ENCODE measurements at regions not wholly inside any gene's neighbourhood (a gene's known extent, or its start where the extent isn't known, plus 50 kb on each side); places are given as distances from the start of the nearest gene placed in this dataset.

GRCh38 chr2:155675920-155676319 is 656.6 kb downstream of the NR4A2 start:
- Histone ChIP-seq H2BK15ac (ENCODE audit: low read length) (no peak overlapping the region), H3K4me3 (ENCODE audit: low read length in 2 of 2) (no peak overlapping the region), H3K4ac (ENCODE audit: low read length) (no peak overlapping the region), H4K8ac (ENCODE audit: low read depth, low read length) (no peak overlapping the region), H4K91ac (ENCODE audit: low read depth, low read length, poor library complexity) (no peak overlapping the region), H3K14ac (ENCODE audit: low read length) (no peak overlapping the region), H3K27ac (replicated peaks; ENCODE audit: low read length) (no peak overlapping the region), H3K18ac (ENCODE audit: low read length) (no peak overlapping the region), H2AK5ac (ENCODE audit: low read depth, low read length) (no peak overlapping the region), H3K23ac (ENCODE audit: low read depth, low read length, poor library complexity) (no peak overlapping the region), H3K36me3 (replicated peaks in 1 of 2; ENCODE audit: control insufficient read depth in 2 of 2, insufficient read depth in 2 of 2, low read length in 2 of 2) (no peaks in the 10 kb centered on the region), H2BK12ac (ENCODE audit: low read length) (no peak overlapping the region), H3K79me1 (ENCODE audit: low read depth, low read length) (no peaks in the 10 kb centered on the region), H2AFZ (ENCODE audit: low read length) (no peak overlapping the region), H3K9me3 (replicated peaks in 1 of 2; ENCODE audit: control insufficient read depth in 2 of 2, insufficient read depth in 1 of 2, low read depth in 1 of 2, low read length in 2 of 2) (no peaks in the 10 kb centered on the region), H3K27me3 (ENCODE audit: control insufficient read depth in 3 of 3, insufficient read depth in 3 of 3, low read depth in 1 of 3, low read length in 3 of 3) (no peaks in the 10 kb centered on the region), H3K9ac (ENCODE audit: low read depth, low read length, poor library complexity) (no peak overlapping the region), H3K4me1 (ENCODE audit: control insufficient read depth in 2 of 2, insufficient read depth in 1 of 2, low read depth in 1 of 2, low read length in 2 of 2) (no peaks in the 10 kb centered on the region), H2BK5ac (ENCODE audit: low read length) (no peak overlapping the region), H3K4me2 (ENCODE audit: insufficient read depth, low read length, poor library complexity, severe bottlenecking) (no peak overlapping the region), H2BK120ac (ENCODE audit: low read depth, low read length) (no peak overlapping the region)
- no peak for DNase-seq (ENCODE audit: low spot score)
- WGBS, 2 donors (ENCODE audit: extremely low coverage in 2 of 2, insufficient read length in 2 of 2, insufficient replicate concordance in 1 of 2) = no CpG with 5 or more reads among the region's 2 CpGs

- DNase-seq (ENCODE audit: low spot score) = no peak
- H3K27me3 ChIP-seq (ENCODE audit: control insufficient read depth in 3 of 3, insufficient read depth in 3 of 3, low read depth in 1 of 3, low read length in 3 of 3) = no peaks in the 10 kb centered on the region
- H2AK5ac ChIP-seq (ENCODE audit: low read depth, low read length) = no peak overlapping the region
- no peak overlapping the region for H3K18ac ChIP-seq (ENCODE audit: low read length)
- no peak overlapping the region for H2AFZ ChIP-seq (ENCODE audit: low read length)
- no peak overlapping the region for H3K23ac ChIP-seq (ENCODE audit: low read depth, low read length, poor library complexity)
- no peak overlapping the region for H2BK15ac ChIP-seq (ENCODE audit: low read length)
- no peaks in the 10 kb centered on the region for H3K9me3 ChIP-seq (replicated peaks in 1 of 2; ENCODE audit: control insufficient read depth in 2 of 2, insufficient read depth in 1 of 2, low read depth in 1 of 2, low read length in 2 of 2)
- no peak overlapping the region for H4K8ac ChIP-seq (ENCODE audit: low read depth, low read length)
- no peak overlapping the region for H2BK12ac ChIP-seq (ENCODE audit: low read length)
- no peaks in the 10 kb centered on the region for H3K79me1 ChIP-seq (ENCODE audit: low read depth, low read length)
- H3K4ac ChIP-seq (ENCODE audit: low read length) = no peak overlapping the region
- H3K36me3 ChIP-seq (replicated peaks in 1 of 2; ENCODE audit: control insufficient read depth in 2 of 2, insufficient read depth in 2 of 2, low read length in 2 of 2) = no peaks in the 10 kb centered on the region
- H2BK5ac ChIP-seq (ENCODE audit: low read length) = no peak overlapping the region
- H2BK120ac ChIP-seq (ENCODE audit: low read depth, low read length) = no peak overlapping the region
- H3K14ac ChIP-seq (ENCODE audit: low read length) = no peak overlapping the region
- no peak overlapping the region for H3K4me2 ChIP-seq (ENCODE audit: insufficient read depth, low read length, poor library complexity, severe bottlenecking)
- no peaks in the 10 kb centered on the region for H3K4me1 ChIP-seq (ENCODE audit: control insufficient read depth in 2 of 2, insufficient read depth in 1 of 2, low read depth in 1 of 2, low read length in 2 of 2)
- WGBS, 2 donors (ENCODE audit: extremely low coverage in 2 of 2, insufficient read length in 2 of 2, insufficient replicate concordance in 1 of 2) = no CpG with 5 or more reads among the region's 5 CpGs
- H3K4me3 ChIP-seq (ENCODE audit: low read length in 2 of 2) = no peak overlapping the region
- no peak overlapping the region for H3K27ac ChIP-seq (replicated peaks; ENCODE audit: low read length)
- H3K9ac ChIP-seq (ENCODE audit: low read depth, low read length, poor library complexity) = no peak overlapping the region
- H4K91ac ChIP-seq (ENCODE audit: low read depth, low read length, poor library complexity) = no peak overlapping the region
Observed at GRCh38 chr2:155665704-155666103, 666.8 kb downstream of the NR4A2 start.

DNA sequence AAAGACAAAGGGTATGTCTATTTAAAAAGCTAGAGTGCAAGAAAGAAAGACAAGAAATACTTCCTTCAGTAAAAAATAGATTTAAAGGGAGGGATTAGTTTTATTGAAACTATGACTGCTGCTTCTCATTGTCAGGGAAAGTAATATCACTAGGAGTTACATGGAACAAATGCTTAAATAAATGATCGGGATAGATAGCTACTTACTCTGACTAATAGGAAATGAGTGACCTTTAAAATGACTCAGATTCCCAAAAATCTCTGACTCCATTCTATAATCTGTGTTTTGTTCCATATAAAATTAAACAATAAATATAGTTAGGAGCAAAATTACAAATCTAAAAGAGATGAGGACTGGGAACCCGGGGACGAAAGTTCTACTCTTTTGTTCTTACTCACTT is 669.3 kb downstream of the NR4A2 start:
- no peak overlapping the region for H3K4me3 ChIP-seq (ENCODE audit: low read length in 2 of 2)
- H3K18ac ChIP-seq (ENCODE audit: low read length) = no peak overlapping the region
- H3K36me3 ChIP-seq (replicated peaks in 1 of 2; ENCODE audit: control insufficient read depth in 2 of 2, insufficient read depth in 2 of 2, low read length in 2 of 2) = no peaks in the 10 kb centered on the region
- H3K4ac ChIP-seq (ENCODE audit: low read length) = no peak overlapping the region
- H3K14ac ChIP-seq (ENCODE audit: low read length) = no peak overlapping the region
- no peak overlapping the region for H4K8ac ChIP-seq (ENCODE audit: low read depth, low read length)
- no peak overlapping the region for H4K91ac ChIP-seq (ENCODE audit: low read depth, low read length, poor library complexity)
- no peak overlapping the region for H3K9ac ChIP-seq (ENCODE audit: low read depth, low read length, poor library complexity)
- H2BK15ac ChIP-seq (ENCODE audit: low read length) = no peak overlapping the region
- no peaks in the 10 kb centered on the region for H3K79me1 ChIP-seq (ENCODE audit: low read depth, low read length)
- H3K27me3 ChIP-seq (ENCODE audit: control insufficient read depth in 3 of 3, insufficient read depth in 3 of 3, low read depth in 1 of 3, low read length in 3 of 3) = no peaks in the 10 kb centered on the region
- H2BK12ac ChIP-seq (ENCODE audit: low read length) = no peak overlapping the region
- no peak overlapping the region for H3K23ac ChIP-seq (ENCODE audit: low read depth, low read length, poor library complexity)
- H3K4me1 ChIP-seq (ENCODE audit: control insufficient read depth in 2 of 2, insufficient read depth in 1 of 2, low read depth in 1 of 2, low read length in 2 of 2) = no peaks in the 10 kb centered on the region
- WGBS, 2 donors (ENCODE audit: extremely low coverage in 2 of 2, insufficient read length in 2 of 2, insufficient replicate concordance in 1 of 2) = no CpG with 5 or more reads among the region's 3 CpGs
- H3K27ac ChIP-seq (replicated peaks; ENCODE audit: low read length) = no peak overlapping the region
- no peaks in the 10 kb centered on the region for H3K9me3 ChIP-seq (replicated peaks in 1 of 2; ENCODE audit: control insufficient read depth in 2 of 2, insufficient read depth in 1 of 2, low read depth in 1 of 2, low read length in 2 of 2)
- H2BK5ac ChIP-seq (ENCODE audit: low read length) = no peak overlapping the region
- H2AK5ac ChIP-seq (ENCODE audit: low read depth, low read length) = no peak overlapping the region
- no peak overlapping the region for H3K4me2 ChIP-seq (ENCODE audit: insufficient read depth, low read length, poor library complexity, severe bottlenecking)
- no peak overlapping the region for H2BK120ac ChIP-seq (ENCODE audit: low read depth, low read length)
- no peak overlapping the region for H2AFZ ChIP-seq (ENCODE audit: low read length)
- DNase-seq (ENCODE audit: low spot score) = no peak

DNA sequence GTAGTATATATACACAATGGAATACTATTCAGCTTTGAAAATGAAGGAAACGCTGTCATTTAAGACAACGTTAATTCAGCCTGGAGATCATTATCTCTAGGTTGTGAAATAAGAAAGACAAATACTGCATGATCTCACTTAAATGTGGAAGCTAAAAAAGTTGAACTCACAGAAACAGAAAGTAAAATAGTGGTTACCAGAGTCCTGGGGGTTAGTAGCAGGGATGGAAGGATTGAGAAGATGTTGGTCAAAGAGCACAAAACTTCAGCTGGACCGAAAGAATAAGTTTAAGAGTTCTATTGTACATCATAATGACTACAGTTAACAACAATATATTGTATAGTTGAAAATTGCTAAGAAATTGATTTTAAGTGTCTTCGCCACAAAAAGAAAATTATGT is 670.3 kb downstream of the NR4A2 start:
- Histone ChIP-seq H3K4me1 (ENCODE audit: control insufficient read depth in 2 of 2, insufficient read depth in 1 of 2, low read depth in 1 of 2, low read length in 2 of 2) (no peaks in the 10 kb centered on the region), H3K23ac (ENCODE audit: low read depth, low read length, poor library complexity) (no peak overlapping the region), H3K9ac (ENCODE audit: low read depth, low read length, poor library complexity) (no peak overlapping the region), H3K18ac (ENCODE audit: low read length) (no peak overlapping the region), H2BK5ac (ENCODE audit: low read length) (no peak overlapping the region), H3K4ac (ENCODE audit: low read length) (no peak overlapping the region), H2BK120ac (ENCODE audit: low read depth, low read length) (no peak overlapping the region), H3K4me3 (ENCODE audit: low read length in 2 of 2) (no peak overlapping the region), H3K27ac (replicated peaks; ENCODE audit: low read length) (no peak overlapping the region), H3K9me3 (replicated peaks in 1 of 2; ENCODE audit: control insufficient read depth in 2 of 2, insufficient read depth in 1 of 2, low read depth in 1 of 2, low read length in 2 of 2) (no peaks in the 10 kb centered on the region), H4K8ac (ENCODE audit: low read depth, low read length) (no peak overlapping the region), H3K14ac (ENCODE audit: low read length) (no peak overlapping the region), H2AK5ac (ENCODE audit: low read depth, low read length) (no peak overlapping the region), H3K4me2 (ENCODE audit: insufficient read depth, low read length, poor library complexity, severe bottlenecking) (no peak overlapping the region), H3K27me3 (ENCODE audit: control insufficient read depth in 3 of 3, insufficient read depth in 3 of 3, low read depth in 1 of 3, low read length in 3 of 3) (no peaks in the 10 kb centered on the region), H3K36me3 (replicated peaks in 1 of 2; ENCODE audit: control insufficient read depth in 2 of 2, insufficient read depth in 2 of 2, low read length in 2 of 2) (no peaks in the 10 kb centered on the region), H4K91ac (ENCODE audit: low read depth, low read length, poor library complexity) (no peak overlapping the region), H2BK15ac (ENCODE audit: low read length) (no peak overlapping the region), H3K79me1 (ENCODE audit: low read depth, low read length) (no peaks in the 10 kb centered on the region), H2AFZ (ENCODE audit: low read length) (no peak overlapping the region), H2BK12ac (ENCODE audit: low read length) (no peak overlapping the region)
- WGBS, 2 donors (ENCODE audit: extremely low coverage in 2 of 2, insufficient read length in 2 of 2, insufficient replicate concordance in 1 of 2) = no CpG with 5 or more reads among the region's 4 CpGs
- DNase-seq (ENCODE audit: low spot score) = no peak

Measured in neuronal stem cell (in vitro differentiated cells).